ENCODE measurements at regions not wholly inside any gene's neighbourhood (a gene's known extent, or its start where the extent isn't known, plus 50 kb on each side); places are given as distances from the start of the nearest gene placed in this dataset.

DNA sequence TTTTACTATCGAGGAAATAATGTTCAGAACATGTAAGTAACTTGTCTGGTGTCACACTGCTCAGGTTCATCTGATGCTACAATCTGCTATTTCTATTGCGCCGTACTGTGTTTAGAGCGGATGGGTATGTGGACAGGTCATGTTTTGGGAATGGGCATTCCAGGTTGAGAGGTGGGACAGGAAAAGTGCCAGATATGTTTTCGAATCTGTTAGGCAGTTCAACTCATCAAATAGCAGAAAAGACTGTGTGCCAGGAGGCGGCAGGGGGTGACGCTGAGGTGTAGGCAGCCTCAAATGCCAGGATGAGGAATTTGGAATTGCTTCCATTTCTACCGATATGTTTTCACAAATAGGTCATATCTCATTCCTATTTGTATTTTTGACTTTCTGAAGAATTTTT, 123.8 kb downstream of the HRH4 start:
- Histone ChIP-seq H3K4me1 (ENCODE audit: control insufficient read depth in 2 of 2, insufficient read depth in 2 of 2, low read length in 2 of 2) (no peaks in the 10 kb centered on the region), H3K4me3 (ENCODE audit: control extremely low read depth in 1 of 5, extremely low read depth in 1 of 5, insufficient read depth in 1 of 5, low read depth in 2 of 5, low read length in 4 of 5) (no peak overlapping the region), H4K20me1 (ENCODE audit: control insufficient read depth, insufficient read depth, low read length, poor library complexity, severe bottlenecking) (no peaks in the 10 kb centered on the region), H3K9me3 (ENCODE audit: control extremely low read depth in 1 of 3, control insufficient read depth in 2 of 3, insufficient read depth in 1 of 3, low read length in 2 of 3) (no peaks in the 10 kb centered on the region), H3K27ac (ENCODE audit: low read length in 2 of 2) (no peak overlapping the region), H3K9ac (ENCODE audit: low read length) (no peak overlapping the region), H2AFZ (ENCODE audit: insufficient read depth, low read depth, low read length, poor library complexity, severe bottlenecking) (no peak overlapping the region), H3K4me2 (replicated peaks; ENCODE audit: low read depth, low read length, poor library complexity, severe bottlenecking) (no peak overlapping the region), H3K36me3 (replicated peaks in 1 of 2; ENCODE audit: control extremely low read depth in 1 of 2, control insufficient read depth in 1 of 2, extremely low read depth in 1 of 2, insufficient read depth in 2 of 2, low read length in 1 of 2) (no peaks in the 10 kb centered on the region), H3K27me3 (replicated peaks in 1 of 4; ENCODE audit: control extremely low read depth in 1 of 4, control insufficient read depth in 3 of 4, insufficient read depth in 4 of 4, low read length in 3 of 4) (peaks cover 0 to 2% (median 0%) of the 10 kb centered on the region in 4 experiments), H3K79me2 (ENCODE audit: control insufficient read depth, insufficient read depth, low read length) (no peaks in the 10 kb centered on the region)
- DNase-seq, result no peak
- H3K27me3 Mint-ChIP-seq, result peaks cover 18% of the 10 kb centered on the region
- intact Hi-C loops (cut with micrococcal nuclease), result no loop called here
- no peak overlapping the region for H3K27ac Mint-ChIP-seq
- POLR2A ChIA-PET, result no interaction called here
- TF ChIP-seq CTCF (IDR thresholded peaks at IDR 0.05) (no peak), EZH2 (IDR thresholded peaks at IDR 0.05; ENCODE audit: borderline replicate concordance, insufficient read depth, low read depth, low read length, poor library complexity, severe bottlenecking) (no peak)
- 97% methylated on average over 6 of the region's 8 CpGs for WGBS (ENCODE audit: insufficient coverage)
- H3K9me3 Mint-ChIP-seq (ENCODE audit: insufficient read depth), result no peaks in the 10 kb centered on the region
- CTCF ChIA-PET, result no interaction called here
- no peak overlapping the region for H3K4me3 Mint-ChIP-seq
- ATAC-seq (ENCODE audit: low read depth), result no peak
- no peaks in the 10 kb centered on the region for H3K4me1 Mint-ChIP-seq

DNA sequence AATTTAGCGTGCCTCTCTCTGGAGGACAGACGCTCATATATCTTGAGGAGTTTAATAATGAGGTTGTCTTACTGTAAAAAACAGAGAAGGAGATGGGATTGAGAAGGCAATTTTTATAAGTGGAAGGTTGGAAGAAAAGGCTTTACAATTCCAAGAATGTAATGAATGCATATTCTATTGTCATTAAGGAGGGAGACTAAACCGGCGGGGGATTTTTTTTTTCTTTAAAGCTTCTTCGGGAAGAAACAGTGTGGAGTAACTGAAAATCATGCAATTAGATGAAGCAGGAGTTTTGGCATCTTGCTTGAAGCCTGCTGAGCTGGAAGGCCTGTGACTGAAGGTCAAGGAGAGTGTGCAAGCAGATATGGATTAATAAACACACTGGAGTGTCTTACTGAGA, 124.4 kb downstream of the HRH4 start:
- no peak overlapping the region for H3K4me2 ChIP-seq (replicated peaks; ENCODE audit: low read depth, low read length, poor library complexity, severe bottlenecking)
- H3K27me3 ChIP-seq (replicated peaks in 1 of 4; ENCODE audit: control extremely low read depth in 1 of 4, control insufficient read depth in 3 of 4, insufficient read depth in 4 of 4, low read length in 3 of 4), result peaks cover 0 to 2% (median 0%) of the 10 kb centered on the region in 4 experiments
- Mint-ChIP-seq H3K4me1 (no peaks in the 10 kb centered on the region), H3K9me3 (ENCODE audit: insufficient read depth) (no peaks in the 10 kb centered on the region), H3K4me3 (no peak overlapping the region), H3K27ac (no peak overlapping the region), H3K27me3 (peaks cover 15% of the 10 kb centered on the region)
- H3K79me2 ChIP-seq (ENCODE audit: control insufficient read depth, insufficient read depth, low read length), result no peaks in the 10 kb centered on the region
- POLR2A ChIA-PET, result no interaction called here
- no peak overlapping the region for H2AFZ ChIP-seq (ENCODE audit: insufficient read depth, low read depth, low read length, poor library complexity, severe bottlenecking)
- TF ChIP-seq EZH2 (IDR thresholded peaks at IDR 0.05; ENCODE audit: borderline replicate concordance, insufficient read depth, low read depth, low read length, poor library complexity, severe bottlenecking), result no peak
- no peak for TF ChIP-seq CTCF (IDR thresholded peaks at IDR 0.05)
- no peak overlapping the region for H3K27ac ChIP-seq (ENCODE audit: low read length in 2 of 2)
- ATAC-seq (ENCODE audit: low read depth) (no peak), DNase-seq (no peak)
- H3K4me3 ChIP-seq (ENCODE audit: control extremely low read depth in 1 of 5, extremely low read depth in 1 of 5, insufficient read depth in 1 of 5, low read depth in 2 of 5, low read length in 4 of 5), result no peak overlapping the region
- 81% methylated on average over 4 of the region's 5 CpGs for WGBS (ENCODE audit: insufficient coverage)
- H3K9ac ChIP-seq (ENCODE audit: low read length), result no peak overlapping the region
- no peaks in the 10 kb centered on the region for H3K4me1 ChIP-seq (ENCODE audit: control insufficient read depth in 2 of 2, insufficient read depth in 2 of 2, low read length in 2 of 2)
- CTCF ChIA-PET, result no interaction called here
- intact Hi-C loops (cut with micrococcal nuclease), result no loop called here
- H3K9me3 ChIP-seq (ENCODE audit: control extremely low read depth in 1 of 3, control insufficient read depth in 2 of 3, insufficient read depth in 1 of 3, low read length in 2 of 3), result no peaks in the 10 kb centered on the region
- H3K36me3 ChIP-seq (replicated peaks in 1 of 2; ENCODE audit: control extremely low read depth in 1 of 2, control insufficient read depth in 1 of 2, extremely low read depth in 1 of 2, insufficient read depth in 2 of 2, low read length in 1 of 2), result no peaks in the 10 kb centered on the region
- H4K20me1 ChIP-seq (ENCODE audit: control insufficient read depth, insufficient read depth, low read length, poor library complexity, severe bottlenecking), result no peaks in the 10 kb centered on the region

Measured in B cell (primary cell).